Activated CD8-positive, alpha-beta memory T cell treated with anti-CD3 and anti-CD28 coated beads for 36 hours (primary cell): ENCODE measurements at regions not wholly inside any gene's neighbourhood (a gene's known extent, or its start where the extent isn't known, plus 50 kb on each side); places are given as distances from the start of the nearest gene placed in this dataset.
"Not testable (repeated sequence)": the region's sequence is repeated elsewhere in the genome, so short reads cannot be mapped to it uniquely, and the experiment has no call there.

Source experiments
- CTCF ChIA-PET: fragments of 350-600 bp; sonication (Branson Sonifier 250); formaldehyde crosslinking; loops from one replicate; lab custom pipeline; 2021; ENCODE audit warnings: antibody characterized with exemption; lab: Charles Lee
- POLR2A ChIA-PET: fragments of 350-600 bp; sonication (Branson Sonifier 250); formaldehyde crosslinking; loops from one replicate; lab custom pipeline; 2021; ENCODE audit warnings: antibody characterized with exemption; lab: Charles Lee

DNA sequence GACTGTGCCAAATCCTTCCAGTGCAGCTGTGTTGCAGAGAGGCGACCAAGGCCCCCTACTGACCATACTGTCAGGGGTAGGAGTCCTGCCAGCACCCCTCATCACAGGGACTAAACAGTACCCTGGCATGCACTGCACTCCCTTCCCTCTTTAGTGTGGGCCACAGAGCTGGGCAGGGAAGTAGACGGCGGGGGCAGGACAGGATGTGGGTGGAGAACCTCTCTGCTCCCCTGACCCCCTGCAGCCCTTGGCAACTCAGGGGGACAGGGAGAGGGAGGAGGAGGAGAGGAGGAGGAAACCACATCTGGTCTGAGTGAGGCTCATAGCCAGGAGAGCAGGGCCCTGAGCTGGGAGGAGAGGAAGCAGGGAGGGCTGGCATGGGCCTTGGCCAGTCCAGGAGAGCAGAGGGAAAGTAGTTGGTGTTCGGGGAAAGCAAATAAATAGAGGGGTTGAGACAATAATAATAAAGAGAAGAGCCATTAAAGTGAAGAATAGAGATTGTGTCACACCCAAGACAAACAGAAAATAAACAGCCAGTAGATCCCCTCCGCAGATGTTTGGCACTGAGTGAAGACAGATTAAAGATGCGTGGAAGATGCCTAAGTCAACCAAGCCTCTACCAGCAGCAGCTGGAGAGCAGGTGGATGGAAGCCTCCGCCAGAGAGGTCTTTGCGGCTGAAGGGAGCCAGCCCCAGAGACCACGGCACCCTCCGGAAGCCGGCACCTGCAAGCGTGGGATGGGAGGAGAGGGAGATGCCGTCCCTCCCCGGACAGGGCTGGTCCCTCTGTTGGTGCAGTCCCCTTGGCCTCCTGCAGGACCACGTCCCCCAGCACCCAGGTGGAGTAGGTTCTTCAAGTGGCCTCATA, 61.5 kb downstream of the RPUSD4 start:
- ChIA-PET POLR2A (no interaction called here), CTCF (no interaction called here)

DNA sequence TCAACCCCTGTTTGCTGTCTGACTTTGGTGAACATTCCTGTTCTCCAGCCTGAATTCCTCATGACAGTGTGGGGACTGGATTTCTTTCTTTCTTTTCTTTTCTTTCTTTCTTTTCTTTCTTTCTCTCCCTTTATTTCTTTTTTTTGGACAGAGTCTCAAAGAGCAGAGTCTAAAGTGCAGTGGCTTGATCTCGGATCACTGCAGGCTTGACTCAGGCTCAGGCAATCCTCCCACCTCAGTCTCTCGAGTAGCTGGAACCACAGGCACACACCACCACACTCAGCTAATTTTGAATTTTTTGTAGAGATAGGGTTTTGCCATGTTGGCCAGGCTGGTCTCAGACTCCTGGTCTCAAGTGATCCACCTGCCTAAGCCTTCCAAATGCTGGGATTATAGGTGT, 63.1 kb downstream of the RPUSD4 start:
- ChIA-PET POLR2A (no interaction called here), CTCF (no interaction called here)

DNA sequence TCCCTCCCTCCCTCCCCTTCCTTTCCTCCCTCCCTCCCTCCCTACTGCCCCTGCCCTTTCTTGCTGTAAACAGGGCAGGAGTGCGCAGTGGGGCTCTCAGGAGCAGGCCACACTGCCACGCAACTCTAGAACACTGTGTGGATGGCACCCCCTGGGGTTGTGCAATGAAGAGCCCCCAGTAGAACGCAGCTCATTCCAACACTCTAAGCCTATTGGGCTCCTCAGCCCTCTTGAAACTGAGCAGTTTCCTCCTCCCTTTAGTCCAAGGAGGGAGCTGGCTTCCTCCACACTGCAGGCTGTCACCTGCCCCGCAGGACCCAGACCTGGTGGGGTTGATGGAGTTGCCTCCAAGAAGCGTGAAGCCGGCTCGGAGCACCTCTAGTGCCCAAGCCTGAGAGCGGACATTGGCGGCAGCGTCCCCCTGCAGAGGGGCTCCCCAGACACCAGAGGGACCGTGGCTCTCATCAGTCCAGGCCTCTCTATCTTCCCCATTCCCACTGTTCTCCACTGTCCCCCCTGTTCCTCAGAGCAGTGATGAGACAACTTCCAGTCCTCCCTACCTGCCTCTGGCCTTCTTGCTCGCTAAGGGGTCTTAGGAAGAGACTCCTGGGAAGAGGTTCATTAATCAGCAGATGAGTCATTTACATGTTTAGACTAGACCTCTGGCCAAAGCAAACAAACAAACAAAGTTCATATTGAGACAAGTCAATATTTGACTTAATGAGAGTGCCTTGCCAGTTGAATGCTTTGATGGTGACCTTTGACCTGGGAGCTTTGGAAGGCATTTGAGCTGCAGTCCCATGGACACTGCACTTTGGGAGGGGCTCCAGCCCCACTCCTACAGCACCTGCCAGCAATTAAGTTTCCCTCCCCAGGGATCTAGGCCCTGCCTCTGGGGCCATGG, 64.0 kb downstream of the RPUSD4 start:
- CTCF ChIA-PET: no interaction called here
- POLR2A ChIA-PET: no interaction called here

DNA sequence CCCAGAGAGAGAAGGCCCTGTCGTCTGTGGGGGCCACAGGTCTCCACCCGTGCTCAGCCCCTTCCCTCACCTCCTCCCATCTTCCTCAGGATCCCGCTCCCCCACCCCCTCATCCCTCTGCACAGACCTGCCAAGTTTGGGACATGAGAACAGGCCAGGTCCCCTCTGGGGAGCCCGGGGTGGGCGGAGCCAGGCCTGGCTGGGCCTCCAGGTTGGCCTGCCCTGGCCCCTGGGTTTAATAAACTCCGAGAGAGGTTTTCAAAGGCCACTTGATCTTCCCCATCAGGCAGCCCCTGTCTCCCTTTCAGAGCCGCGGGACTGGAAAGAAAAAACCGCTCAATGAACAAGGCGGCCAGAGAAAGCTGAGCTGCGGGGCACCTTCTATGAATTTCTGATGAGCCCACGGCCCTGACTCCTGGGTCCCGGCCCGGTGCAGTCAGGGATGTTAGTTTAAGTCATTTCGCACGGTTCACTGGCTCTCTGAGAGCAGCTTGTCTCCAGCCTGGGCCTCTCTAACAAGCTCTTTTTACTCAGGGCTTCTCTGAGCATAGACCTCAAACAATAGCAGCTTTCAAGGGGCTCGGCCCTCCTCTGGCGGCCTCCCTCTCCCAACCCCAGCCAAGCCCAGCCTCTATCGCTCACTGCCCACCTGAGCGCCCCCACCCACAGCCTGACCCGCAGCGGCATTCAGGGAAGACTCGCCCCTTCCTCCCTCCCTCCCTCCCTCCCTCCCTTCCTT, 64.8 kb downstream of the RPUSD4 start:
- POLR2A ChIA-PET: no interaction called here
- CTCF ChIA-PET: no interaction called here

DNA sequence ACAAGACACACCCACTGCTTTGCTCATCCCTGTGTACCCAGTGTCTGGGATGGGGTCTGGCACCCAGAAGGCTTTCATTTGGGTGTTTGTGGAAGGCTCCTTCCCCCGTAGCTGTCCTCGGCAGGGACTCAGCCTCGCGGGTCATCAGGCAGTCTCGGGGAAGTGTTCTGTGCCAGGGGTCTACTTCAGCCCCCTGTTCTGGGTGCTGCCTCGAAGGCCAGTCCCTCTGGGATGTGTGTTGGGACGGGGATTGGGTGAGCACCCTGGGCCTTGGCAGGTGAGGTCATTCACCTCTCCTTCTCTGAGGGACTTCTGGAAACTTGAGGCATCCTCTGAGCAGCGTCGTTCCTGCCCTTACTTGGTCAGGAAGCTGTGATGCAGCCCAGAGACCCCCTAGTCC, 65.5 kb downstream of the RPUSD4 start:
- ChIA-PET POLR2A (no interaction called here), CTCF (interaction anchor here (0.7 kb wide), 1 partner anchor 44 kb away, joined by 7 read pairs; no protein-coding TSS in a partner anchor)

DNA sequence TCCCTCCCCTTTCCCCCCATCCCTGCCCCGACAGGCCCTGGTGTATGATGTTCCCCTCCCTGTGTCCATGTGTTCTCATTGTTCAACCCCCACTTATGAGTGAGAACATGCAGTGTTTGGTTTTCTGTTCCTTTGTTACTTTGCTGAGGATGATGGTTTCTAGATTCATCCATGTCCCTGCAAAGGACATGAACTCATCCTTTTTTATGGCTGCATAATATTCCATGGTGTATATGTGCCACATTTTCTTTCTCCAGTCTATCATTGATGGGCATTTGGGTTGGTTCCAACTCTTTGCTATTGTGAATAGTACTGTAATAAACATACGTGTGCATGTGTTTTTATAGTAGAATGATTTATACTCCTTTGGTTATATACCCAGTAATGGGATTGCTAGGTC, 68.0 kb downstream of the RPUSD4 start:
- POLR2A ChIA-PET, CTCF ChIA-PET: not testable (repeated sequence)

DNA sequence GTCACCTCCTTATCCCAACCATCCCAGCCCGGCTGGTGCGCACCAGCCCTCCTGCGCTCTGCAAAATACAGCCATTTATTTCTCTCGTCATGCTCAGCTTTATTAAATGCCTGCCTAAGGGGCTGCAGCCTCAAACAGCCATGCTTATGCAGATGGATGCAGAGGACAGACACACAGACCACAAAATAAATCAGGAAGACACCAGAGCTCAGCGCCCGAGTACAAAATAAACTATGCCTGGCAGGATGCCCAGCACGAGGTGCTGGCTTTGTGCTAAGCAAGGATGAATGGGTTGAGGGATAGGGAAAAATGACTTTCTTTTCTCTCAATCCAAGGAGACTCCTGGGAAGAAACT, 70.5 kb downstream of the RPUSD4 start:
- CTCF ChIA-PET: no interaction called here

DNA sequence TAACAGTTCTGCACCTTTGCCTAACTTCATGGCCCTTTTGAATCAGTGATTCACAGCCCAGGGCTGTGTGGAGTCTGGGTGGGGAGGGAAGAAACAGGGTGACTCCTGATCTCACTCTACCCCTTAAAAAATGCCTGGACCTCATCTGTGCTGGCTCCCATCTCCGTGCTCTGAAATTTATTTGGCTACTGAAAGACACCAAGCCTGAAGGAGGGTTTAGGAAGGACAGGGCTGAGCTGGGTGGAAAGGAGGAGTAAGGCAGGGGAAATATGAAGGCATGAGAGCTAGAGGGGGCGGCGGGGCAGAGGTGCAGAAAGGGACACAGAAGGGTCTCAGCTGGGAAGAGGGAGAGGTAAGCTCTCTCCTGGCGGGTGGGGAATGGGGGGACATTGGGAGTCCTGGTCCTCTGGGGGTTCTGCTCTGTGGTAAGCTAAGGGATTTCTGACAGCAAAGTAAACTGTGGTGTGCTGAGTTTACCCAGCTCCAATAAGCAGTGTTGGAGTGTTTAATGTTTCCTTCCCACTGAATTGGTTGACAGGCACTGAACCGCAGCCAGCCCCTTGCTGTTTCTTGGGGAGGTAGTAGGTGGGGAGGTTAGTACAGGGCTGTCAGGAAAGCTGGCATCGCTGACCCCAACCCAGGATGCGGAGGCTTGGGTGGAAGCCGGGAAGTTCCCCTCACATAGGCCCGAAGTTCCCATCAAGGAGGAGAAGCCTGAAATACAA, 71.1 kb downstream of the RPUSD4 start:
- POLR2A ChIA-PET: no interaction called here

More for the DNA sequence above, 70.5 kb downstream of the RPUSD4 start:
- POLR2A ChIA-PET: no interaction called here

DNA sequence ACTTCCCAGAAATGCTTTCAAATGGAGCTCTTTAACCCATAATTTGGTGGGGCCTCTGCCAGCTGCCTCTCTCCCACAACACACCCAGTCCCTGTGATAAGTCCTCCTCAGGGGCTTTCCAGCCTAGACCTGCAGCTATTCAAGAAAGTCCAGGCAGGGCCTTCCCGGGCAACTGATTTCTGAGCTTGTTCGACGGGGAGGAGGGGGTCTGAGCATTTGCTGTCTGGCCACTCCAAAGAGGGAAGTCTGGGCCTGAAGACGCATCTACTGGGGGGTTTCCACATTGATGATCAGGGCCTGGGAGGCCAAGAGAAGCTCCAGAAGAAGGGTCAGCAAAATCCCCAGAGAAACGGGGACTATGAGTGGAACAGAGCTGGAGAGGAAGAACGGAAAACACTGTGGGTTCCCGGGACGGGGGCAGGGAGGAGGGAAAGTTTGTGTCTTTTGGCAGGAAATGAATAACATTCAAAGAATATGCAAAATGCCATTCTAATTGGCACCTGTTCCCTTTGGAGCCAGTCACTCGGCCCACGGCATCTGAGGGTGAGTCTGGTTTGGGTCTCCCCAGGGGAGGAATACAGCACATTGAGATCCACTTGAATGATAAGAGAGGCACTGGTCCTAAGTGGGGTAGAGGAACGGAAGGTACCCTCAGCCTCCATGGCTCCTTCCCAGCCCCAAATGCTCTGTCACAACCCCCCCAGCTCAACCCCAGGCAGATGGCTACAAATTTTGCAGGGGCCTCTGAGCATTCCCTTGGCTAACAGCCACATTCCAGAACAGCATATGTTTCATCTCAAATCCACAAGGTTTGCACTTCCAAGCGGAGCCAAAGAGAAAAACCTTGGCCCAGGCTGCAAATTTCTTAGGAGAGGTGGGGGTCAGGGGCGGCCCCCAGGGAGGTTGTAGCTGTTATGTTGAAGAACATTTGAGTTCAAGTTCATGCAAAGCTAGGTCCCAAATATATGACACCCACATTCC, 72.0 kb downstream of the RPUSD4 start:
- POLR2A ChIA-PET: no interaction called here
- CTCF ChIA-PET: no interaction called here

More for the DNA sequence above, 71.1 kb downstream of the RPUSD4 start:
- CTCF ChIA-PET: no interaction called here

DNA sequence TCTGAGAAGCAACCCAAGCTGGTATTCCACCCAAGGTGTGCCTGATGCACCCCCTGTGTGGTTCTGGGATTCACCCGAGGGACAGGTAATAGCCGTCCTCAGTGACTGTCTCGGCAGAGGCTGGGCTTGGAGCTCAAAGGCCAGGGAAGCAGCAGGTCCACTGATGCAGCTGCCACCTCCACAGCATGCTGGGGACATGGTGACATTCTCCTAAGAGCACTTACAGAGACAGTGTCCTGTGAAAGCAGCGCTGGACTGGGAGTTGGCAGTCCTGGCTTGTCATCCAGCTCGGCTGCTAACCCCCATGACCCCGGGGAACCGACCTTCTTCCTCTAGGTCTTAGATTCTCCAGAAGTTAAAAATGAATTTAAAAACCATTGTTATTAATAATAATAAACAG, 72.8 kb downstream of the RPUSD4 start:
- ChIA-PET CTCF (no interaction called here), POLR2A (no interaction called here)

DNA sequence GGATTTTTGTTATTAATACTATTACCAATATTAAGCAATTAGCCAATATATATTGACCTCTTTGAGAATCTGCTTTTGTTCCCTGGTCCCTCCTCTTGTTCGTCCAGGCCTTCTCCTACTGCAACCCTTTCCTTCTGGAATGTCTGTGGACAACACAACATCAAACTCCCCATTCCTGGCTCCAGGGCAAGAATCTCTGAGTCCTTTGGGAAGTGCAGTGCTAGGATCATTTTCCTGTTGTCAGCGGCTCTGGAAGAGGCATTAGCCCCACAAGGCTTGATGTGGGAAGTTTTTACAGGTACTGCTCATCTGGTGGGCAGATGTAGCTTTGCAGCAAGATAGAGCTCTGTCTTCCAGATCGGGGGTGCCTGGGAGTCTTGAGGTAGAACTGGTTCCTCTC, 74.3 kb downstream of the RPUSD4 start:
- POLR2A ChIA-PET: no interaction called here
- CTCF ChIA-PET: no interaction called here

DNA sequence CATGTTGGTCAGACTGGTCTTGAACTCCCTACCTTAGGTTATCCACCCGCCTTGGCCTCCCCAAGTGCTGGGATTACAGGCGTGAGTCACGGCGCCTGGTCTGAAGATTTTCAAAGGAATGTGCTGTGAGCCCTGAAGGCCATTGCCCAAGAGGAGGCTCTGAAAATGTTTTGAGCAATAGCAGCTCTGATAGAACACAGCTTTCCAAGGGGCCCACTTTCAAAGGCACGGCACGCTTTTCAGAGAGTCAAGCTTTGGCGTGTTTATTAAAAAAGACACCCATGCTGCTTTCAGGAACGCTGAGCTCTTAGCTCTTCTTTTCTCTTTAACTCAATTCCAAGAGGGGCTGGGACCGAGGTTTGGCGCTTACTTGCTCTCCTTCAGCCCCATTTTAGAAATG, 73.8 kb upstream of the CDON start:
- CTCF ChIA-PET: no interaction called here
- POLR2A ChIA-PET: no interaction called here

DNA sequence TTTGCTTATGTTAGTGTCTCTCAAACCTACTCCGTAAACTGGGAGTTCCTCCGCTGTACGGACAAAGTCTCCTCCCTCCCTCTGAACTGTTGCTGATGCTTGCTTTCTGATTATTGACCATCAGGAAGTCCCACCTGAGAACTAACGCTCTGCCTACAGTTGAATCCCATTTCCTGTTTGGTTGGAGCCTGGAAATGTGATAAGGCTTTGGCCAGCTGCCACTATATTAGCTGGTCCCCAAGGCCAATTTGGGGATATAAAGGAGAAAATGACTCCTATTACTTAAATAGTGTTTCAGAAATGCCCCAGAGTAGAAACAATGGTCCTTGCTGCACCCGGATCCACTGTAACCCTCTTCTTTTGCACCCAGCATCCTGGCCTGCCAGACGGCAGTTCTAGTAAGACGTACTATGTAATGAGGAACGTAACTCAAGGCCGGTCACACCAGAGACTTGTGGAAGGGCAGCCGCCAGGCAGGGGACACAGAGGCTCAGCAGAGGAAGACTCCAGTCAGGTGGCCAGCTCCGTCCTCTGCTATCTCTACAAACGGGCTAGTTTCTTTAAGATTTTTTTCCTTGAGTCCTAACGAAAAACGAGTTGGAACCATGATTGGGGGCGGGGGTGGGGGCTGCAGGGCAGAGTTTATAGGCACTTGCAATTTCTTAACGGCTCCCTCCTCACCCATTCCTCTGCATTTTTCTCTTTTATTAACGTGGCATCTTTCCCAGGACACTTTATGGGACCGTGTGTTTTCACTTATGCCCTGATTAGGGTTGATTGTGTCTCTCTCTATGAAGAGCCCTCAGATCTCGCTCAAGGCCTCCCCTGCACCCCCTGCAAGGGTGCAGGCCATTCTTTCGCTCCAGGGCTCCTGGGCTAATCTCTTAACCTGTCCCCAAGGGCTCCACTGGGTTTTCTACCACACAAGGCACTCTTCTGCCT, 72.8 kb upstream of the CDON start:
- ChIA-PET CTCF (no interaction called here), POLR2A (no interaction called here)

DNA sequence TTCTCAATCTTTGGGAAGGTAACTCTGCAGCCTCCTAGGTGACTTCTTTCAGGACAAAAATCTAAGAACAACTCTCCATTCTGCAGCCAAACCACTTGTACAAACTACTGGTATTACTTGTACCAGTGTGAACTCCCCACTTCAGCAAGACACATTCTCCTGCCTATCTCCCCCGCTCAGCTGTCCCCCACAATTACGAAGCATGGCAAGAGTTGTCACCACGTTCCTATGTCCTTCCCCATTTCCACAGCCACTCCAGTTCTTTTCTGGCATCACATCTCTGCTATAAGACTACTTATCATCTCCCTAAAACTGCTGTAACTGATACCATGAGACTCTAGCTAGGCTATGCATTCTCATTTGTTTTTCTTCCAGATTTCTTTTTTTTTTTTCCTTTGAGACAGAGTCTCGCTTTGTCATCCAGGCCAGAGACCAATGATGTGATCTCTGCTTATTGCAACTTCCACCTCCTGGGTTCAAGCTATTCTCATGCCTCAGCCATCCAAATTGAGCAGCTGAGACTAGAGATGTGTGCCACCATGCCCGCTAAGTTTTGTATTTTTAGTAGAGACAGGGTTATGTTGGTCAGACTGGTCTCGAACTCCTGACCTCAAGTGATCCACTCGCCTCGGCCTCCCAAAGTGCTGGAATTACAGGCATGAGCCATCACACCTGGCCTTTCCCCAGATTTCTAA, 71.9 kb upstream of the CDON start:
- ChIA-PET POLR2A (no interaction called here), CTCF (no interaction called here)

DNA sequence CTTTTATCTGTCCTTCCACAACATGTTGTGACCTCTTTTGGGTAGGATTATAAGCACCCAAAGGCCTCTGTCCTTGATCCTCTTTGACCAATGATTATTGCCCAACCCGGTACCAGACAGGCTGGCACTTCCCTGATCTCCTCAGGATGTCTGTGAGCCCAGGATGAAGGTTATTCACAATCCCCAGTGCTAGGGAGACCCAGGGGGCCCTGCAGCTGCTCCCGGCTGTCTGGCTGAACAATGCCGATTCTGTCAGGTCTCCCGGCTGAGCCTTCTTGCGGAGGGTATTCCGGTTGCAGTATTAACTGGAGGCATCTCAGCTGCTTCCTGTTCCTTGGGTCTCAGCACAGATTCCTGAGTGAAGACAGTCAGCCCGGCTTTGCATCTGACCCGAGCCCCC, 71.2 kb upstream of the CDON start:
- POLR2A ChIA-PET: no interaction called here
- CTCF ChIA-PET: no interaction called here

DNA sequence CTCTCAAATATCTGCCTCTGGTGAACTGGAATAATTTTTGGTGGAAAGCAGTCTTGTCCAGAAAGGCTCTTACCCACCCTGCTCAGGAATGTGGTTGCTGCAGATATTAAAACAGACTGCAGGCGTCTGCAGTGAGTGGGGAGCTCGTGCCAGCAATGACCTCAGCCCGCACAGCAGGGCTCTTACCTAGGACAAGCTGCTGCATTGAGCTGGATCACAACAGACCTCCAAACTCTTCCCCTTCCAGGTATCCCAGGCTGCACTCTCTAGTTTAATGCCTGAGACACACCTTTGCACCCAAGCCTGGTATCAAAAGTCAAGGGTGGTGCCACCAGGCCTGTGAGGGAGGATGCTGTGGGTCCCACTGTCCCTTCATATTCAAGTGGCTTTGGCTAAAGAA, 69.7 kb upstream of the CDON start:
- ChIA-PET POLR2A (no interaction called here), CTCF (no interaction called here)

DNA sequence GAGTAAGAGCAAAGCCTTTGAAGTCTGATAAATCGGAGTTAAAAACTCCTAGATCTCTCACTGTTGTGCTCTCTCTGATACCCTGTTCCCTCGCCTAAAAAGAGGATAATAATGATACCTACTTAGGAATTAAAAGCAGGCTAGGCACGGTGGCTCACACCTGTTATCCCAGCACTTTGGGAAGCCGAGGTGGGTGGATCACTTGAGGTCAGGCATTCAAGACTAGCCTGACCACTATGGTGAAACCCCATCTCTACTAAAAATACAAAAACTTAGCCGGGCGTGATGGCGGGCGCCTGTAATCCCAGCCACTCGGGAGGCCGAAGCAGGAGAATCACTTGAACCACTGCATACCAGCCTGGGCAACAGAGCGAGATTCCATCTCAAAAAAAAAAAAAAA, 68.1 kb upstream of the CDON start:
- POLR2A ChIA-PET, CTCF ChIA-PET: not testable (repeated sequence)
